GM19025 (cell line): ENCODE measurements at regions not wholly inside any gene's neighbourhood (a gene's known extent, or its start where the extent isn't known, plus 50 kb on each side); places are given as distances from the start of the nearest gene placed in this dataset.

ENCODE experiments used
- ATAC-seq: cut with Tn5 transposase; IDR thresholded peaks from one replicate; pipeline ENCODE4 v1.9.1; 2021; ENCODE audit warnings: mild to moderate bottlenecking, low read depth, moderate library complexity; ENCODE audit not compliant: unreplicated experiment

- ATAC-seq, result peak; percentile 56
Measured at GRCh38 chr4:138672393-138672976, 343.1 kb upstream of the NOCT start.

GRCh38 chr4:138671606-138672084, 343.9 kb upstream of the NOCT start:
- ATAC-seq, result no peak

- no peak for ATAC-seq
Measured at GRCh38 chr4:138671106-138671505, 344.5 kb upstream of the NOCT start.

DNA sequence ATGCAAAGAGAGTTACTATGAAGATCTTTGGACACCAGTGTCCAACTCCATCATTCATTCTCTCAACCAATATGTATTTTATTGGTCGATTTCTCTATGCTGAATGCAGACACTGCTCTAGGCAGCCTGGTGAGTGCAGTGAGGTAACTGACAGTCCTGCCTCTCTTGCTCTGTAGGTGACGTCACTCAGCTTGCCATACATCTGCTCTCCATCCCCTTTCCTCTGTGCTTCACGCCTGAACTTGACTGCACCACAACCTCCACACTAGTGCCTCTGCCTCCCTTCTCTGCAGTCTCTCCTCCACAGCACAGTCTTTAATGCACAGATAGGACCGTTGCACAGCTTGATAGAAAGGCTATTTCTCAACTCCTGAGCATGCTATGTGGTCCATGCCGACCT, 344.9 kb upstream of the NOCT start:
- no peak for ATAC-seq

DNA sequence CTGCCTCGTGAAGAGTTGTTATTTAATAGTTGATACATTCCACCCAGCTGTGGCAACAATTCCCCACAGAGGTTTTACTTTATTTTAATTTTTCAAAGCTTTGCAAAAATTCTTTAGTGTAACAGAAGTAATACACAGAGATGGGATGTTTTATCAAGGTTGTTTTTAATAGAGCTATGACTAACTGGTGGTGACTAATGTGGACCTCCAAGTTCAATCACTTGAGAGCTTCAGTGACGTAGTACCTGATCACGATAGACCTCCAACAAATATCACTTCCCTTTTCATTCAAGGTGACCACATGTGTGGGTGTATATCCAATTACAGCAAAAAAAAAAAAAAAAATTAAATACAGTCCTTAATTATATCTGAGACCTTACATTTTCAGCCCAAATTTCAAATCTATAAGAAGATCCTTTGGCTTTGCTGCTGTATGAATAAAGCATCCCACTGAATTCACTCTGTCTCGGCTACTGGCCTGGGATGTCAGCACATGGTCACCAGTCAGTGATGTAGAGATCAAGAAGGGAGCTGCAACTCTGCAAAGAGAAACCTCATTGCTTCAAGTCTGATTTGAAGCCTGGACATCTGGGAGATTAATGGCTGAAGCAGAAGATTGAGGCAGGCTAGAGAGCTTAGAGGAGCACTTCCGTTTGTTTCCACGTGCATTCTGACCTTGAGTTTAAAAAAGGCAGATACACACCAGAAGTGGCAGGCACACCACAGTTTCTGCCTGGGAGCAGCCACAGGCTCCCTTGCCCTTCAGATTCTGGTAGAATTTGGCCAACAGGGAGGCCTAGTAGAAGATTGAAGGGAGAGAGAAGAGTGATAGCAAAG, 345.9 kb upstream of the NOCT start:
- ATAC-seq, result peak; percentile 22

- ATAC-seq, result no peak
Measured at GRCh38 chr4:138668309-138668708, 347.3 kb upstream of the NOCT start.

DNA sequence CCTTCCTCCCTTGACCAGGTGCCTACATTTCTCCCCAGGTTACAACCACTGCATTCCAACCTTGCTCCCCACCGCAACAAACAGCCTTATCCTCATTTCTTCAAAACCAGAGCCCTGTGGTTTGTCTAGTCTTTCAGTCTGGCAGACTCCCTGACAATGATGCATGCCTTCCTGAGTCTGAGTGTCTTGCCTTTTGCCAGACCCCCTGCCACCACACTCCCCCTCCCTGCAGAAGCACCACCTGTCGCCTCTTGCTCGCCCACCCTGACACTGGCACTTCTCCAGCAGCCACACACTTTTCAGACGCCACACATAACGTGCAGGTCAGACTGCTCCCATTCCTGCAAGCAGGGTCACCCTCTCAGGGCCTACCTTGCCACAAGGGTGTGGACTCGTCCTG, 349.2 kb upstream of the NOCT start:
- no peak for ATAC-seq

DNA sequence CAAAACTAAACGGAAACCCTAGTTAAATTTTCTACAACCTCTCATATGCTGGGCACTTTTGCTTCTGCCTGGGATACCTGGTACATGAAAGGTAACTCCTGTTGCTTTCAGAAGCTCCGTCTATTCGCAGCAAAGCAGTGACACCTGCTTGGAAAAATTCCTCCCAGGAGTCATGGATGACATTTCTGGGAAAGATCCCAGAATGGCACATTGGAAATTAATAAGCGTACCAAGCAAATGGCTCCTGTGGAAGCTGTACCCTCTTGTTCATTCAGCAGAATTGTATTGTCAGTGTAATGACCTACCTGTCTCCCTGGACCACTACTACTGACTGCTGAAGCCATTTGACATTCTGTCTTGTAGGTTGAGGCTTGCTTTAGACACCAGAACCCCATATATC, 349.7 kb upstream of the NOCT start:
- ATAC-seq, result no peak

- ATAC-seq, result no peak
Measured at GRCh38 chr4:138663883-138664282, 351.7 kb upstream of the NOCT start.

DNA sequence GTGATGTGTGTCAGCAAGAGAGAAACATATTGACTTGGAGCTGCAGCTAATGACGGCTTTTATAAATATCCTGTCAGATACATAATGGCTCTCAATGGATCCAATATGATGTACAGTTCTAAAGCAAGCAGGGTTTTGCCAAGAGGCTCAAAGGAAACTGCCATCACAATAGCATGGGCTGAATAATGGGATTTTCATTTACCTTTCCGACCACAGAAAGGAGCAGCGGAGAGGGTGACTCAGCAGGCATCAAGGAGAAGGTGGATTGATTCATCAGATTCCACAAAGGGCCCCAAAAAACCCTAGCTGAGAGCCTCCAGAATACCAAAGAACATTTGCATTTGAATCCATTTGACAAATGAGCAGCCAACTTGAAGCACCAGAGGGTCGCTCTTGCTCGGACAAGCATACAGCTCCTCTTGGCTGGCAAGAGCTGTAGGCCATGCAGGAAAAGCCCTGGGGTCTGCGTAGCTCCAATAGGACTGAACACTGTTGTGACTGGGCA, 355.7 kb upstream of the NOCT start:
- no peak for ATAC-seq

- no peak for ATAC-seq
Measured at GRCh38 chr4:138659037-138659811, 356.4 kb upstream of the NOCT start.

GRCh38 chr4:138658518-138658917, 357.1 kb upstream of the NOCT start:
- ATAC-seq, result no peak

GRCh38 chr4:138656990-138657389, 358.6 kb upstream of the NOCT start:
- ATAC-seq, result no peak

GRCh38 chr4:138655985-138656384, 359.6 kb upstream of the NOCT start:
- ATAC-seq, result no peak

- ATAC-seq, result no peak
Measured at GRCh38 chr4:138655286-138655685, 360.3 kb upstream of the NOCT start.

DNA sequence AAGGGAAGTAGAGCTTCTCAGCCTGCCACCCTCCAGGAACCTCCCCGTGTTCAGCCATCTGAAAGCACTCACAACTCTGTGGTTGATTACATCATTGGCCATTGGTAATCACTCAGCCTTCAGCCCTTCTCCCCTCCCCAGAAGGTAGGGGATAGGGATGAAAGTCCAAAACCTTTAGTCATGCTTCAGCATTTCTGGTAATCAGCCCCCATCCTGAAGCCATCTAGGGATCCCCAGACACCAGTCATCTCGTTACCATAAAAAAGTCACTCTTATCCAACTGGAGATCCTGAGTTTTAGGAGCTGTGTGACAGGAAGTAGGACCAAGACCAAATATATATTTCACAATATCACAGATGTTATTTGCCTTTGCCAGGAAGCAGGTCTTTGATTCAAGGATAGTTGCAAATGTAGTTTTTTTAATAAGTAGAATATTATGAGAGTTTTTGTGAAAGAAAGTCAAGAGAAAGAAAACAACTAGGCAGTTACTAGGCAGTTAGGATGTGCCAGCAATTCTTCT, 364.6 kb upstream of the NOCT start:
- peak; percentile 45 for ATAC-seq

GRCh38 chr4:138650495-138650894, 365.1 kb upstream of the NOCT start:
- no peak for ATAC-seq

GRCh38 chr4:138647433-138647832, 368.1 kb upstream of the NOCT start:
- ATAC-seq, result no peak

GRCh38 chr4:138646383-138646782, 369.2 kb upstream of the NOCT start:
- ATAC-seq, result peak; percentile 51

DNA sequence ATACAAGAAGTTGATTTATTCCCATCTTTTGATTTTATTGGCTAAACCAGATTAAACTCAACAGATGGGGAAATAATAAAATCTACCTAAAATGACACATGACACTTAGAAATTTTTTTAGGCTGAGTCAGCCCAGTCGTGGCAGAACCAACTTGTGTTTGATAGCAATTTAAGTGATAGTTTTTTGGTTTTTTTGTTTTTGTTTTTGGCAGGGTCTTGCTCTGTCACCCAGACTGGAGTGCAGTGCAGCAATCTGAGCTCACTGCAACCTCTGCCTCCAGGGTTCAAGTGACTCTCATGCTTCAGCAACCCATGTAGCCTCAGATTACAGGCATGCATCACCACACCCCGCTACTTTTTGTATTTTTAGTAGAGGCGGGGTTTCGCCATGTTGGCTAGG, 370.3 kb upstream of the NOCT start:
- ATAC-seq, result no peak

DNA sequence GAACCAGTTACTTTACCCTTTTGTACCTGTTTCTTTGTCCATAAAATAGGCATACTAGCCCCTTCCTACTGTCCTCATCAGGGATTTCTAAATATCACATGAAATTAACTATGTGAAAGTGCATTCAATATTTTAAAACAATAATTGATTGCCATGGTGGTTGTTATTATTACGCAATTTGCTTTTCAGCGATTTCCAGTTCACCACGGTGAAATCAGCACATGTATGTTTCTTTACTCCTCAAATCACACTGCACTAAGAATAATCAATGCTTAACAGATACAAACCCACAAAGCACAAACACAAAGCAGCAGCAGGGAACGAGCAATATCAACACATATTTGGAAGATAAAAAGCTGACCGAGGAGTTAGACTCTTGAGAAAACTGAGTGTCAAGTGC, 371.3 kb upstream of the NOCT start:
- no peak for ATAC-seq
